Osteoblast (primary cell): ENCODE measurements at regions not wholly inside any gene's neighbourhood (a gene's known extent, or its start where the extent isn't known, plus 50 kb on each side); places are given as distances from the start of the nearest gene placed in this dataset.

ENCODE experiments used
- DNase-seq: peaks from one replicate; pipeline ENCODE4 v3.0.0; 2011; ENCODE audit warnings: low spot score, mixed read lengths; ENCODE audit not compliant: insufficient read length; ENCODE audit errors: missing footprints
- H2AFZ ChIP-seq: 2 replicates; pipeline ENCODE4 v1.6.0; 2011; ENCODE audit warnings: mild to moderate bottlenecking, low read length
- H3K27ac ChIP-seq: 2 replicates; pipeline ENCODE4 v1.5.1; 2011; ENCODE audit warnings: mild to moderate bottlenecking, low read depth, low read length, moderate library complexity
- H3K27me3 ChIP-seq: 2 replicates; pipeline ENCODE4 v1.6.0; 2012; ENCODE audit warnings: mild to moderate bottlenecking, control low read depth, inconsistent platforms, low read length, moderate library complexity; ENCODE audit not compliant: insufficient read depth
- H3K36me3 ChIP-seq: 2 replicates; pipeline ENCODE4 v1.5.1; 2011; ENCODE audit warnings: mild to moderate bottlenecking, low read length, control low read depth, moderate library complexity; ENCODE audit not compliant: insufficient read depth
- H3K4me1 ChIP-seq: 2 replicates; pipeline ENCODE4 v1.5.1; 2011; ENCODE audit warnings: mild to moderate bottlenecking, low read length, control low read depth, moderate library complexity; ENCODE audit not compliant: insufficient read depth
- H3K4me2 ChIP-seq: 2 replicates; pipeline ENCODE4 v1.6.0; 2011; ENCODE audit warnings: mild to moderate bottlenecking, low read length; ENCODE audit not compliant: insufficient read depth
- H3K4me3 ChIP-seq: fragments of 200-600 bp; sonication (generic); 3 replicates; pipeline ENCODE4 v1.5.1; 2012; ENCODE audit warnings: mild to moderate bottlenecking, low read length, inconsistent platforms; ENCODE audit not compliant: insufficient read depth
- H3K79me2 ChIP-seq: 2 replicates; pipeline ENCODE4 v1.6.0; 2012; ENCODE audit warnings: mild to moderate bottlenecking, low read length, control low read depth, inconsistent platforms; ENCODE audit not compliant: insufficient read depth
- H3K9me3 ChIP-seq: 2 replicates; pipeline ENCODE4 v1.5.1; 2011; ENCODE audit warnings: low read depth, low read length, control low read depth
- H4K20me1 ChIP-seq: 2 replicates; pipeline ENCODE4 v1.6.0; 2012; ENCODE audit warnings: mild to moderate bottlenecking, low read length, control low read depth; ENCODE audit not compliant: insufficient read depth
- TF ChIP-seq, protein P1 (sequence below): IDR thresholded peaks from 2 replicates; pipeline ENCODE4 v1.5.1; 2011; ENCODE audit warnings: mild to moderate bottlenecking, low read depth, low read length, moderate library complexity; ENCODE audit errors: extremely low read depth

- Histone ChIP-seq H3K79me2 (no peaks in the 10 kb centered on the region), H3K4me3 (no peak overlapping the region), H3K27ac (no peak overlapping the region), H3K36me3 (no peaks in the 10 kb centered on the region), H3K4me2 (no peak overlapping the region), H2AFZ (no peak overlapping the region), H3K27me3 (no peaks in the 10 kb centered on the region), H4K20me1 (no peaks in the 10 kb centered on the region), H3K9me3 (no peaks in the 10 kb centered on the region), H3K4me1 (no peaks in the 10 kb centered on the region)
- TF ChIP-seq, protein P1, sequence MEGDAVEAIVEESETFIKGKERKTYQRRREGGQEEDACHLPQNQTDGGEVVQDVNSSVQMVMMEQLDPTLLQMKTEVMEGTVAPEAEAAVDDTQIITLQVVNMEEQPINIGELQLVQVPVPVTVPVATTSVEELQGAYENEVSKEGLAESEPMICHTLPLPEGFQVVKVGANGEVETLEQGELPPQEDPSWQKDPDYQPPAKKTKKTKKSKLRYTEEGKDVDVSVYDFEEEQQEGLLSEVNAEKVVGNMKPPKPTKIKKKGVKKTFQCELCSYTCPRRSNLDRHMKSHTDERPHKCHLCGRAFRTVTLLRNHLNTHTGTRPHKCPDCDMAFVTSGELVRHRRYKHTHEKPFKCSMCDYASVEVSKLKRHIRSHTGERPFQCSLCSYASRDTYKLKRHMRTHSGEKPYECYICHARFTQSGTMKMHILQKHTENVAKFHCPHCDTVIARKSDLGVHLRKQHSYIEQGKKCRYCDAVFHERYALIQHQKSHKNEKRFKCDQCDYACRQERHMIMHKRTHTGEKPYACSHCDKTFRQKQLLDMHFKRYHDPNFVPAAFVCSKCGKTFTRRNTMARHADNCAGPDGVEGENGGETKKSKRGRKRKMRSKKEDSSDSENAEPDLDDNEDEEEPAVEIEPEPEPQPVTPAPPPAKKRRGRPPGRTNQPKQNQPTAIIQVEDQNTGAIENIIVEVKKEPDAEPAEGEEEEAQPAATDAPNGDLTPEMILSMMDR: no peak
- DNase-seq: no peak
Observed at GRCh38 chr7:25779002-25779546, 372.9 kb upstream of the NFE2L3 start.

DNA sequence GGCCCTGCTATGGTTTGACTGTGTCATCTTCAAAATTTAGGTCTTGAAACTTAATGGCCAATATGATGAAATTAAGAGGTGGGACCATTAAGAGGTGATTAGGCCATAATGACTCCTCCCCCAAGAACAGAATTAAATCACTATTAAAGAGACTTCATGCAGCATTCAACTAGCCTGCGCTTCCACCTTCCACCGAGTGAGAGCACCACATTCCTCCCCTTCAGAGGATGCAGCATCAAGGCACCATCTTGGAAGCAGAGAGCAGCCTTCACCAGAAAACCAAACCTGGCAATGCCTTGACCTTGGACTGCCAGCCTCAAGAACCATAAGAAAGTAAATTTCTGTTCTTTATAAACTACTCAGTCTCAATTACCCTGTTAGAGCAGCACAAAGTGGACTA is 371.1 kb upstream of the NFE2L3 start:
- Histone ChIP-seq H2AFZ (no peak overlapping the region), H3K9me3 (no peaks in the 10 kb centered on the region), H4K20me1 (no peaks in the 10 kb centered on the region), H3K27ac (no peak overlapping the region), H3K4me3 (no peak overlapping the region), H3K36me3 (no peaks in the 10 kb centered on the region), H3K4me2 (no peak overlapping the region), H3K4me1 (no peaks in the 10 kb centered on the region), H3K79me2 (no peaks in the 10 kb centered on the region), H3K27me3 (no peaks in the 10 kb centered on the region)
- no peak for DNase-seq
- TF ChIP-seq, protein P1: no peak

- Histone ChIP-seq H3K27me3 (no peaks in the 10 kb centered on the region), H3K36me3 (no peaks in the 10 kb centered on the region), H3K4me1 (no peaks in the 10 kb centered on the region), H4K20me1 (no peaks in the 10 kb centered on the region), H3K9me3 (no peaks in the 10 kb centered on the region), H3K27ac (no peak overlapping the region), H3K4me2 (no peak overlapping the region), H3K79me2 (no peaks in the 10 kb centered on the region), H2AFZ (no peak overlapping the region), H3K4me3 (no peak overlapping the region)
- DNase-seq: no peak
- TF ChIP-seq, protein P1: no peak
Observed at GRCh38 chr7:25781704-25782103, 370.3 kb upstream of the NFE2L3 start.

GRCh38 chr7:25786936-25787335 is 365.1 kb upstream of the NFE2L3 start:
- Histone ChIP-seq H3K4me3 (no peak overlapping the region), H3K9me3 (no peaks in the 10 kb centered on the region), H3K4me2 (no peak overlapping the region), H3K36me3 (no peaks in the 10 kb centered on the region), H3K4me1 (no peaks in the 10 kb centered on the region), H3K79me2 (no peaks in the 10 kb centered on the region), H4K20me1 (no peaks in the 10 kb centered on the region), H3K27ac (no peak overlapping the region), H3K27me3 (no peaks in the 10 kb centered on the region), H2AFZ (no peak overlapping the region)
- no peak for DNase-seq
- TF ChIP-seq, protein P1: no peak
